Activated CD8-positive, alpha-beta T cell treated with anti-CD3 and anti-CD28 coated beads, Interleukin-2, amount 10 ng/mL, durations not matched to agents 7 days and 5 days (primary cell): ENCODE measurements at regions not wholly inside any gene's neighbourhood (a gene's known extent, or its start where the extent isn't known, plus 50 kb on each side); places are given as distances from the start of the nearest gene placed in this dataset.

Experiments
- ATAC-seq: fragments of 150-1000 bp; cut with Tn5 transposase; one replicate; pipeline ENCODE4 v1.10.0; 2021; ENCODE audit warnings: moderate library complexity
- CTCF ChIA-PET: fragments of 350-600 bp; sonication (Branson Sonifier 250); formaldehyde crosslinking; loops from one replicate; lab custom pipeline; 2021; ENCODE audit warnings: antibody characterized with exemption; lab: Charles Lee
- POLR2A ChIA-PET: fragments of 350-600 bp; sonication (Branson Sonifier 250); formaldehyde crosslinking; loops from one replicate; lab custom pipeline; 2021; ENCODE audit warnings: antibody characterized with exemption; lab: Charles Lee
- DNase-seq: peaks from one replicate; pipeline ENCODE4 v3.0.0-alpha.2; 2020
- H3K27ac Mint-ChIP-seq: one replicate; pipeline ENCODE4 v1.8.0; 2021; ENCODE audit warnings: mild to moderate bottlenecking, mixed read lengths
- H3K27me3 Mint-ChIP-seq: one replicate; pipeline ENCODE4 v1.8.0; 2021; ENCODE audit warnings: low read depth, mixed read lengths
- H3K36me3 Mint-ChIP-seq: one replicate; pipeline ENCODE4 v1.8.0; 2021; ENCODE audit warnings: low read depth, mixed read lengths
- H3K4me1 Mint-ChIP-seq: one replicate; pipeline ENCODE4 v1.8.0; 2021; ENCODE audit warnings: low read depth, mixed read lengths
- H3K4me3 Mint-ChIP-seq: one replicate; pipeline ENCODE4 v1.8.0; 2021; ENCODE audit warnings: mild to moderate bottlenecking, mixed read lengths
- H3K9me3 Mint-ChIP-seq: one replicate; pipeline ENCODE4 v1.8.0; 2022; ENCODE audit warnings: mixed read lengths; ENCODE audit not compliant: insufficient read depth

DNA sequence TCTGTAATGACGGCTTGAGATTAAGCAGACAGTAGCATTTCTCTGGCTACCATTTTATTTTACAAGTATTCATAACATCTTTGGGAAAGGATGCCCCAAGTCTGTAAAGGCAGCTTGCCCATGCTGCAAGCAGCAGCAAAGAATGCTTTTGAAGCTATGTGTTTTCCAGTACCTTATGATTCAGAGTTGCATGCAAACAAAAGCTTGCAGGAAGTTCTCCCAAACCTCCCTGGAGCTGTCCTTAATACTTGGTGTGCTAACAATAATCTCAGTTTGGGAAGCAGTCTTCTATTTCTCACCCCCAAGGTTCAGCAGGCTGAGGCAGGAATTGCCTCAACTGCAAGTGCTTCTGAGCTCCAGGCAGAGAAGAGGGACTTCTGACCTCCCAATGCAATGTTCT lies 60.8 kb downstream of the CCNA1 start:
- Mint-ChIP-seq H3K27me3 (peaks cover 3% of the 10 kb centered on the region), H3K4me3 (no peak overlapping the region), H3K36me3 (no peaks in the 10 kb centered on the region), H3K27ac (no peak overlapping the region), H3K4me1 (no peaks in the 10 kb centered on the region), H3K9me3 (no peaks in the 10 kb centered on the region)
- DNase-seq (no peak), ATAC-seq (no peak)
- POLR2A ChIA-PET = no interaction called here
- CTCF ChIA-PET = no interaction called here

DNA sequence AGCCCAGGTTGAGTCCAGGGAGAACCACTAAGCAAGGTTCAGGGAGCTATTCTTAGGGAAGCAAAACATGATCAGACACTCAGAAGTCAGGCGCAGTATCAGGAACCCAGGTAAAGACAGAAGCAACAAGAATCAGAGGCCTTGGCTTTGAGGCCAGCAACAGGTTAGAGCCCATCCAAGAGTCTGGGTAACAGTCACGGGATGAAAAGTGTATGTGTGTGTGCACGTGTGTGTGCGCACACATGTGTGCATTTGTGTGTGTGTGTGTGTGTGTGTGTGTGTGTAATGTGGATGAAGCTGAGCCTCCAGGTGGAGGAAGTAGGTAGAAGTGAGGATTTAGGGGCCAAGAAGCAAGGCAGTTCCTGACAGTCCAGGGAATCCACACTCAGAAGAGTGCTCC lies 63.1 kb downstream of the CCNA1 start:
- DNase-seq = no peak
- ChIA-PET POLR2A (no interaction called here), CTCF (no interaction called here)
- ATAC-seq = no peak
- no peaks in the 10 kb centered on the region for H3K9me3 Mint-ChIP-seq
- H3K27ac Mint-ChIP-seq = no peak overlapping the region
- no peak overlapping the region for H3K4me3 Mint-ChIP-seq
- H3K4me1 Mint-ChIP-seq = no peaks in the 10 kb centered on the region
- peaks cover 3% of the 10 kb centered on the region for H3K27me3 Mint-ChIP-seq
- H3K36me3 Mint-ChIP-seq = no peaks in the 10 kb centered on the region

- no peaks in the 10 kb centered on the region for H3K9me3 Mint-ChIP-seq
- ChIA-PET CTCF (no interaction called here), POLR2A (no interaction called here)
- no peak overlapping the region for H3K27ac Mint-ChIP-seq
- no peaks in the 10 kb centered on the region for H3K36me3 Mint-ChIP-seq
- DNase-seq = no peak
- H3K27me3 Mint-ChIP-seq = no peaks in the 10 kb centered on the region
- no peaks in the 10 kb centered on the region for H3K4me1 Mint-ChIP-seq
- H3K4me3 Mint-ChIP-seq = no peak overlapping the region
- ATAC-seq = no peak
These were observed 77.1 kb downstream of the CCNA1 start for GRCh38 chr13:36509369-36509768.

GRCh38 chr13:36512771-36513170 lies 80.5 kb downstream of the CCNA1 start:
- Mint-ChIP-seq H3K27ac (no peak overlapping the region), H3K4me1 (no peaks in the 10 kb centered on the region), H3K36me3 (no peaks in the 10 kb centered on the region), H3K27me3 (no peaks in the 10 kb centered on the region), H3K9me3 (no peaks in the 10 kb centered on the region), H3K4me3 (no peak overlapping the region)
- POLR2A ChIA-PET = no interaction called here
- CTCF ChIA-PET = no interaction called here
- DNase-seq = no peak
- ATAC-seq = no peak

GRCh38 chr13:36513266-36513665 lies 81.0 kb downstream of the CCNA1 start:
- ATAC-seq (no peak), DNase-seq (no peak)
- Mint-ChIP-seq H3K9me3 (no peaks in the 10 kb centered on the region), H3K36me3 (no peaks in the 10 kb centered on the region), H3K27ac (no peak overlapping the region), H3K27me3 (no peaks in the 10 kb centered on the region), H3K4me3 (no peak overlapping the region), H3K4me1 (no peaks in the 10 kb centered on the region)
- ChIA-PET CTCF (no interaction called here), POLR2A (no interaction called here)

DNA sequence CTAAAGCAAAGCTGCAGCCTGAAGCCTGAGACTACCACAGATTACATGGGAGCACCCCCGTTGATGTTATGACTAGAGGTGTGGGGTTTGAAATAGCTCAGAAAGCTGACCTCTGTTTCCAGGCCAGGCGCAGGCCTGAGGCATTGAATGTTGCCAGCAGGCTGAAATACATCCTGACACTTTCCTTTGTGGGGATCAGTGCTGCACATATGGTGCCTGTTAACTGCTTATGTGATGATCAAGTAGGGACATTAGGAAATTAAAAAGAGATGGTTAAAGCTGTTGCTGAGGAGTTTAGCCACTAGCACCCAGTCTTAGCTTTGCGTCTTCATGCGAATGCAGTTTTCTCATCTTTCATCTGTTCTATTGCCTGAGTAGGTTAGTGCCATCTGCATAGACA lies 83.2 kb downstream of the CCNA1 start:
- no peak for DNase-seq
- H3K4me1 Mint-ChIP-seq = no peaks in the 10 kb centered on the region
- ATAC-seq = no peak
- no peaks in the 10 kb centered on the region for H3K27me3 Mint-ChIP-seq
- no peaks in the 10 kb centered on the region for H3K9me3 Mint-ChIP-seq
- POLR2A ChIA-PET = no interaction called here
- H3K27ac Mint-ChIP-seq = no peak overlapping the region
- H3K4me3 Mint-ChIP-seq = no peak overlapping the region
- no peaks in the 10 kb centered on the region for H3K36me3 Mint-ChIP-seq
- CTCF ChIA-PET = no interaction called here

GRCh38 chr13:36516225-36516624 lies 83.9 kb downstream of the CCNA1 start:
- ChIA-PET POLR2A (no interaction called here), CTCF (no interaction called here)
- DNase-seq (no peak), ATAC-seq (no peak)
- no peaks in the 10 kb centered on the region for H3K4me1 Mint-ChIP-seq
- H3K27ac Mint-ChIP-seq = no peak overlapping the region
- H3K4me3 Mint-ChIP-seq = no peak overlapping the region
- no peaks in the 10 kb centered on the region for H3K9me3 Mint-ChIP-seq
- H3K36me3 Mint-ChIP-seq = no peaks in the 10 kb centered on the region
- no peaks in the 10 kb centered on the region for H3K27me3 Mint-ChIP-seq

- no peaks in the 10 kb centered on the region for H3K4me1 Mint-ChIP-seq
- ATAC-seq (no peak), DNase-seq (no peak)
- POLR2A ChIA-PET = no interaction called here
- no peaks in the 10 kb centered on the region for H3K27me3 Mint-ChIP-seq
- CTCF ChIA-PET = no interaction called here
- no peak overlapping the region for H3K27ac Mint-ChIP-seq
- H3K4me3 Mint-ChIP-seq = no peak overlapping the region
- no peaks in the 10 kb centered on the region for H3K9me3 Mint-ChIP-seq
- no peaks in the 10 kb centered on the region for H3K36me3 Mint-ChIP-seq
These were observed 86.4 kb downstream of the CCNA1 start for GRCh38 chr13:36518707-36519106.

DNA sequence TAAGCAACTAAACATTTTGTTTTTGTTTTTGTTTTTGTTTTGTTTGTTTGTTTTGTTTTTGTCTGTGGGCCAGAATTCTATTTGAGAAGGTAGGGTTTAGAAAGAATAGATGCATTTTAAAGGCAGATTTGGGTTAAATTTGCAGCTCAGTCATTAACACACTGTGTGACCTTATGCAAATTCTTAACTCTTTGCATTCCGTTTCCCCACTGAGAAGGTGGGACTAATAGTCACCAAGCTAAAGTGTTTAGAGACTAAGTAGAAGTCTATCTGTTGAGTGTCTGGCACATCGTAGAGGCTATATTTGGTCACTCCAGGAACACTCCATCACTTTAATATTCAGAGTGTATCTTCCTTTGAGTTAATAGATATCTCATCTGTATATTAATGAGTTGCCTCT lies 87.1 kb downstream of the CCNA1 start:
- CTCF ChIA-PET = no interaction called here
- H3K36me3 Mint-ChIP-seq = no peaks in the 10 kb centered on the region

GRCh38 chr13:36520111-36520510 lies 87.8 kb downstream of the CCNA1 start:
- no peak overlapping the region for H3K27ac Mint-ChIP-seq
- no peak for ATAC-seq
- CTCF ChIA-PET = no interaction called here

More for the DNA sequence above, 87.1 kb downstream of the CCNA1 start:
- no peak overlapping the region for H3K4me3 Mint-ChIP-seq
- POLR2A ChIA-PET = no interaction called here
- no peak overlapping the region for H3K27ac Mint-ChIP-seq
- ATAC-seq (no peak), DNase-seq (no peak)
- H3K27me3 Mint-ChIP-seq = no peaks in the 10 kb centered on the region
- no peaks in the 10 kb centered on the region for H3K9me3 Mint-ChIP-seq
- no peaks in the 10 kb centered on the region for H3K4me1 Mint-ChIP-seq

DNA sequence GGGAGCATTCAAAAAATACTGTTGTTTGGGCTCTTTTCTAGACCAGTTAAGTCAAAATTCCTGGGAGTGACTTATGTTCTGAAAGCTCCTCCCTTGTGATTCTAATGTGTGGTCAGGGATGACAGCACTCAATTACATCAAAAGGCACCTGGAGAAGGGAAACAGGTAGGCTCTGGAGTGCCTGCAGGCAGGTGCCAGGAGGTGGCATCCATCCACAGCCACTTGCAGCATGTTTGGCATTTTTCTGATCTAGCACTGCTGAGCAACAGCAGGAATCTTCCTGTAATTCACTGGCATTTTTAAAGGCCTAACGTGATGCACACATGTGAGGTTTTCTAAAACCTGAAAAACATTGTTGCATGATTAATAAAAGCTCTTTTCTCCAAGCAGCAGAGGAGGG lies 94.6 kb downstream of the CCNA1 start:
- DNase-seq (no peak), ATAC-seq (no peak)
- H3K27me3 Mint-ChIP-seq = no peaks in the 10 kb centered on the region
- no peaks in the 10 kb centered on the region for H3K36me3 Mint-ChIP-seq
- no peaks in the 10 kb centered on the region for H3K9me3 Mint-ChIP-seq
- H3K4me1 Mint-ChIP-seq = no peaks in the 10 kb centered on the region
- no peak overlapping the region for H3K4me3 Mint-ChIP-seq
- CTCF ChIA-PET = no interaction called here
- POLR2A ChIA-PET = no interaction called here
- no peak overlapping the region for H3K27ac Mint-ChIP-seq

More at GRCh38 chr13:36520111-36520510, 87.8 kb downstream of the CCNA1 start:
- no peaks in the 10 kb centered on the region for H3K27me3 Mint-ChIP-seq
- H3K4me1 Mint-ChIP-seq = no peaks in the 10 kb centered on the region
- H3K4me3 Mint-ChIP-seq = no peak overlapping the region
- POLR2A ChIA-PET = no interaction called here
- H3K9me3 Mint-ChIP-seq = no peaks in the 10 kb centered on the region
- no peak for DNase-seq
- H3K36me3 Mint-ChIP-seq = no peaks in the 10 kb centered on the region

DNA sequence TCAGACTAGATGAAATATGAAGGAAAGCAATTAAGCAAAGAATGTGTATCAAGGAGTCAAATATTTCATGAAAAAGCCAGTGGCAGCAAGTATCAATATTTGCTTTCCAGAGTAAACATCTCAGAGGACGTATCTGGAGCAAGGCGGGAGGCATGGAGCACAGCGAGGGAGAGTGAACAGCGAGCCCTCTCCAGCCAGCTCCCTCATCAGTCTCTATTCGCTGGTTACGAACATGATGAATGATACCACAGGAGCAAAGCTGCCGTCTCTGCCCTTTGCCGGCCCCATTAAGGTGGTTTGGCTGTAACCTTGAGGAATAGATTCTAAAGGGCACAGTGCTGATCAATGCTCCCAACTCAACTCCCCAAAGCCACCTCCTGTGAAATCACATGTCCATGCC lies 95.8 kb downstream of the CCNA1 start:
- Mint-ChIP-seq H3K27ac (no peak overlapping the region), H3K36me3 (no peaks in the 10 kb centered on the region), H3K4me3 (no peak overlapping the region), H3K27me3 (no peaks in the 10 kb centered on the region), H3K9me3 (no peaks in the 10 kb centered on the region), H3K4me1 (no peaks in the 10 kb centered on the region)
- ATAC-seq = no peak
- CTCF ChIA-PET = no interaction called here
- POLR2A ChIA-PET = no interaction called here
- no peak for DNase-seq

DNA sequence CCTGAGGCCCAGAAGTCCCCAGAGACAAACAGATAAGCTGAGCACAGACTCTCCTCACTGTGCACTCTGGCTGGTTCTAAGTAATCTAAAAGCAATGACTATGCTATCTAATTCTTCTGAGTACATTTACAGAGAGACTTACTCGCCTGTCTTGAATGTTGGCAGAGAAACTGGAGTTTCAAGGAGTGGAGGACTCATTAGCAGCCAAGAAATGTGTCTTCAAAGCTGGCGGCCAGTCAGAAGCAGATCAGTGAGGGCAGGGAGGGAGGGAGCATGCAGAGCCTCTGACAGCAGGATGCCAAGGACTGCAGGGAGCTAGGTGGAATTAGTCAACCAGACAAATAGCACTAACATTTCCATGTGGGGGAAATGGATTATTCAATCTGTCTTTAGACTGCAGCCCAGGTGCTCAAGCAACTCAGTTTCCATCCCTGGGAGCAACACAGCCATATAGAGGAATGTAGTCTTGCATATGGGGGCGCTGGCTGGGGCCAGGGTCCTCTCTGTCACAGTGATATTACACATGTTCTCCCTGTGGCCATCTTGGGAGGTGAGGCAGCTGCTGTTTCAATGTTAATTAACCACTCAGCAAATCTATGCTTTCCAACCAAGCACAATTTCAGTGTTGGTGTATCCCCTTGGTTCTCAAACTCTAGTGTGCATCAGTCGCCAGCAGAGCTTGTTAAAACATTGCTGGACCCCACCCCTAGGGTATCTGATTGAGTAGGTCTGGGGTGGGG lies 97.9 kb downstream of the CCNA1 start:
- POLR2A ChIA-PET = no interaction called here

More for the DNA sequence above, 97.9 kb downstream of the CCNA1 start:
- H3K27ac Mint-ChIP-seq = no peak overlapping the region
- H3K36me3 Mint-ChIP-seq = no peaks in the 10 kb centered on the region
- no peaks in the 10 kb centered on the region for H3K4me1 Mint-ChIP-seq
- ATAC-seq = no peak
- no peaks in the 10 kb centered on the region for H3K9me3 Mint-ChIP-seq
- no peaks in the 10 kb centered on the region for H3K27me3 Mint-ChIP-seq
- CTCF ChIA-PET = no interaction called here
- DNase-seq = no peak
- no peak overlapping the region for H3K4me3 Mint-ChIP-seq
